ENCODE measurements at regions not wholly inside any gene's neighbourhood (a gene's known extent, or its start where the extent isn't known, plus 50 kb on each side); places are given as distances from the start of the nearest gene placed in this dataset.

DNA sequence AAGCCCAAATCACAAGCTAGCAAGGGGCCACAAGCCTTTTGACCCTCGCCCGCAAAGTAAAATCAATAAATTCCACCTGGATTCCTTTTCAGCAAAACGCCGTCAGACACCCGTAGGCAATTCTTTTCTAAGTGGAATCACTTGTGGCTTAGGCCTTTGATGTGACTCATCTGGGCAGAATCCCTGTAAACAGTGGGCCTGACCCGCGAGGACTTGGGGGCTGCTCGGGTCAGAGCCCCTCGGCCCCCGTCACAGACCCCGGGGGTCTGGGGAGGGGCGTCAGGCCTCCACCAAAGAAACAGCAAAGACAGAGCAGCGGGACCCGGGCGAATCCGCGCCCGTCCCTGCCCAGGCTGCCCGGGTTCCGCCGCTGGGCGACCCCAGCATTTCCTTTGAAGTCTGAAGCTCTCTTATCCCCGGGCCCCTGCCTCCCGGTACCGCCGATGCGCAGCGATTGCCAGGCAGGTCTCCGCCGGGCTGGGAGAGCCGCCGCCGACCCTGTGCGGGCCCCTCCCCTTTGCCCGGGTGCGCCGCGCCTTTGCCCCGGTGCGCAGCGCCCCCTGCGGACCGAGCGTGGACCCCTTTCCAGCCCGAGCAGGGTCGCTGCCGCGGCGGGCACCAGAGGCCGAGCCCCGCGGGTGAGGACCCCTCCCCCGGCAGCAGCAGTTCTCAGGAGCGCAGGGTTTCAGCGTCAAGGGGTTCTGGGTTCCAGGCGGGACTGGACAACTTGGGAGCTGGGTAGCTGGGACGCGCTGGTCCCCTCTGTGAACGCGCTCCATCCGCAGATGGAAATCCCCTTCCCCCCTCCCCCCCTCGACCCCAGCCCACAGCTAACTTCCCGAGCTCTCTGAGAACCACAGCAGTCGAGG is 178.3 kb downstream of the UACA start (continued):
- no peak for TF ChIP-seq SIRT6 (IDR thresholded peaks at IDR 0.05; ENCODE audit: low read length)
- TF ChIP-seq SAP30 (IDR thresholded peaks at IDR 0.05; ENCODE audit: insufficient read depth, insufficient replicate concordance, low read length), result no peak
- TF ChIP-seq CREB1 (IDR thresholded peaks at IDR 0.05), result 0 out of 2 replicates have a peak, but pooled peaks have one; percentile 16
- TF ChIP-seq SRF (IDR thresholded peaks at IDR 0.05; ENCODE audit: low read depth, low read length), result no peak
- TF ChIP-seq TBP (IDR thresholded peaks at IDR 0.05; ENCODE audit: low read depth, low read length), result no peak; the same call in 1 of the 2 replicates
- no peak for TF ChIP-seq GTF2F1 (IDR thresholded peaks at IDR 0.05; ENCODE audit: borderline replicate concordance, low read depth, low read length)
- TF ChIP-seq EGR1 (IDR thresholded peaks at IDR 0.05; ENCODE audit: borderline replicate concordance, low read depth, low read length), result no peak
- TF ChIP-seq HDAC6 (IDR thresholded peaks at IDR 0.05; ENCODE audit: low read depth, low read length), result no peak
- no peak for TF ChIP-seq RXRA (IDR thresholded peaks at IDR 0.05; ENCODE audit: insufficient read depth, low read depth, low read length)
- TF ChIP-seq PHF8 (conservative IDR thresholded peaks at IDR 0.05; ENCODE audit: low read depth, low read length), result peak; percentile 43; the same call in 1 of the 2 replicates
- peak; percentile 67 to 83 for TF ChIP-seq RAD21 (IDR thresholded peaks at IDR 0.05 in 1 of 2, conservative IDR thresholded peaks at IDR 0.05 in 1 of 2; ENCODE audit: low read depth in 2 of 2, low read length in 2 of 2)
- no peak for TF ChIP-seq SP1 (IDR thresholded peaks at IDR 0.05; ENCODE audit: low read depth, low read length)
- TF ChIP-seq, protein P1, sequence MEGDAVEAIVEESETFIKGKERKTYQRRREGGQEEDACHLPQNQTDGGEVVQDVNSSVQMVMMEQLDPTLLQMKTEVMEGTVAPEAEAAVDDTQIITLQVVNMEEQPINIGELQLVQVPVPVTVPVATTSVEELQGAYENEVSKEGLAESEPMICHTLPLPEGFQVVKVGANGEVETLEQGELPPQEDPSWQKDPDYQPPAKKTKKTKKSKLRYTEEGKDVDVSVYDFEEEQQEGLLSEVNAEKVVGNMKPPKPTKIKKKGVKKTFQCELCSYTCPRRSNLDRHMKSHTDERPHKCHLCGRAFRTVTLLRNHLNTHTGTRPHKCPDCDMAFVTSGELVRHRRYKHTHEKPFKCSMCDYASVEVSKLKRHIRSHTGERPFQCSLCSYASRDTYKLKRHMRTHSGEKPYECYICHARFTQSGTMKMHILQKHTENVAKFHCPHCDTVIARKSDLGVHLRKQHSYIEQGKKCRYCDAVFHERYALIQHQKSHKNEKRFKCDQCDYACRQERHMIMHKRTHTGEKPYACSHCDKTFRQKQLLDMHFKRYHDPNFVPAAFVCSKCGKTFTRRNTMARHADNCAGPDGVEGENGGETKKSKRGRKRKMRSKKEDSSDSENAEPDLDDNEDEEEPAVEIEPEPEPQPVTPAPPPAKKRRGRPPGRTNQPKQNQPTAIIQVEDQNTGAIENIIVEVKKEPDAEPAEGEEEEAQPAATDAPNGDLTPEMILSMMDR (IDR thresholded peaks at IDR 0.05; ENCODE audit: control extremely low read depth in 1 of 3, insufficient read depth in 1 of 3, low read depth in 1 of 3, low read length in 3 of 3), result peak; percentile 72 to 85 (median 72)
- TF ChIP-seq CBX8 (IDR thresholded peaks at IDR 0.05; ENCODE audit: borderline replicate concordance, low read depth, low read length), result no peak
- TF ChIP-seq CBX5 (IDR thresholded peaks at IDR 0.05; ENCODE audit: low read depth, low read length), result no peak
- TF ChIP-seq TAF1 (IDR thresholded peaks at IDR 0.05; ENCODE audit: low read depth, low read length), result peak; percentile 11; the same call in 1 of the 2 replicates
- TF ChIP-seq RNF2 (IDR thresholded peaks at IDR 0.05; ENCODE audit: borderline replicate concordance, low read depth, low read length, missing control alignments, poor library complexity, severe bottlenecking), result no peak
- TF ChIP-seq CTBP2 (IDR thresholded peaks at IDR 0.05; ENCODE audit: borderline replicate concordance, insufficient read depth, insufficient read length, low read length), result peak; percentile 64
- no peak for TF ChIP-seq JUN (IDR thresholded peaks at IDR 0.05; ENCODE audit: low read depth, low read length)

Data from H1 (cell line).